Esophagus muscularis mucosa (tissue), 4 donors: ENCODE measurements at regions not wholly inside any gene's neighbourhood (a gene's known extent, or its start where the extent isn't known, plus 50 kb on each side); places are given as distances from the start of the nearest gene placed in this dataset.

ENCODE experiments used
- DNase-seq: peaks from one replicate; pipeline ENCODE4 v3.0.0-alpha.2; 2017; ENCODE audit errors: extremely low spot score
- H3K27ac ChIP-seq, 4 donors: fragments of 200-600 bp; sonication (generic); replicated peaks in 1 of 4; 1 replicate in 3 of 4; 2 replicates in 1 of 4; pipeline ENCODE4 v1.5.1; 2016 to 2019; ENCODE audit warnings: mild to moderate bottlenecking in 1 of 4
- H3K27me3 ChIP-seq, 4 donors: fragments of 200-600 bp; sonication (generic); one replicate each; pipeline versions ENCODE4 v1.5.1 to v1.6.0; 2016 to 2019
- H3K36me3 ChIP-seq, 4 donors: fragments of 200-600 bp; sonication (generic); one replicate each; pipeline ENCODE4 v1.5.1; 2016 to 2019
- H3K4me1 ChIP-seq, 4 donors: fragments of 200-600 bp; sonication (generic); one replicate each; pipeline ENCODE4 v1.5.1; 2016 to 2019
- H3K4me3 ChIP-seq, 4 donors: fragments of 200-600 bp; sonication (generic); 1 replicate in 2 of 4; 2 replicates in 2 of 4; pipeline ENCODE4 v1.5.1; 2016 to 2019; ENCODE audit warnings: mild to moderate bottlenecking in 4 of 4, moderate library complexity in 1 of 4
- H3K9me3 ChIP-seq, 4 donors: fragments of 200-600 bp; sonication (generic); 1 replicate in 3 of 4; 2 replicates in 1 of 4; pipeline ENCODE4 v1.5.1; 2016 to 2019
- CTCF ChIP-seq, 3 experiments: fragments of 200-600 bp in 2 of 3; fragments of 450-650 bp in 1 of 3; sonication (generic) in 2 of 3; IDR thresholded peaks; one replicate each; pipeline ENCODE4 v1.5.1; 2017 to 2019; ENCODE audit warnings: antibody characterized with exemption in 3 of 3, mild to moderate bottlenecking in 2 of 3, moderate library complexity in 1 of 3
- EP300 ChIP-seq: sonication (generic); formaldehyde crosslinking; IDR thresholded peaks from one replicate; pipeline ENCODE4 v1.6.1; 2017; ENCODE audit warnings: antibody characterized with exemption
- POLR2A ChIP-seq: fragments of 450-650 bp; IDR thresholded peaks from one replicate; pipeline ENCODE4 v1.6.1; 2017; ENCODE audit warnings: antibody characterized with exemption, moderate library complexity, mild to moderate bottlenecking, low read depth
- POLR2AphosphoS5 ChIP-seq, 2 donors: sonication (generic); formaldehyde crosslinking; IDR thresholded peaks; one replicate each; pipeline ENCODE4 v1.6.1; 2017; ENCODE audit warnings: antibody characterized with exemption in 2 of 2
- WGBS: methylation state at CpG from one replicate; pipeline ENCODE4 v1.1.5; 2018; 5-methylcytosine and 5-hydroxymethylcytosine counted together
- intact Hi-C: fragments of 100-400 bp; cut with DNase I; formaldehyde crosslinking; loops from one replicate; pipeline ENCODE4 v1.15.1; 2023

DNA sequence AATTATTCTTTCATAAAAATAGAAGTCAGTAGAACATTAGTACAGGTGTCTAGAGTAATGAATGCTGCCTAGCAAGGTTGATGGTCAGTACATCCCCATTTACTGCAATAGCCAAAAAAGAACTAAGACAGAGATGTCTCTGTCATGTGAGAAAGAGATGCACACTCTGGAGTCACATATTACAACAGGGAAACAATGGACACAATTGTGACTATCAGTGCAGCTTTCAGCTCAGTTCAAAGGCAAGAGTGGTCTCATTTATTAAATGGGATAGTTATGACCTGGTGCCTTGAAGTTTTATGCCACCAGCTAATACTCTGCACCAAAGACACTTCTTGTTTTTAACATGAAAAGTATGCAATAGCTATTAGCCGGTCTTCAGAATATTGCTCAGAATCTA, 194.9 kb upstream of the CHAC2 start:
- 100% methylated on average over 1 of the region's 1 CpG for WGBS
- DNase-seq = no peak
- H3K27ac ChIP-seq = no peak overlapping the region
- H3K4me3 ChIP-seq = no peak overlapping the region
- H3K9me3 ChIP-seq = no peaks in the 10 kb centered on the region
- TF ChIP-seq EP300 = no peak
- H3K27me3 ChIP-seq = no peaks in the 10 kb centered on the region
- peaks cover 0 to 7% (median 0%) of the 10 kb centered on the region in 4 donors for H3K4me1 ChIP-seq
- intact Hi-C loops = no loop called here
- H3K36me3 ChIP-seq = no peaks in the 10 kb centered on the region

DNA sequence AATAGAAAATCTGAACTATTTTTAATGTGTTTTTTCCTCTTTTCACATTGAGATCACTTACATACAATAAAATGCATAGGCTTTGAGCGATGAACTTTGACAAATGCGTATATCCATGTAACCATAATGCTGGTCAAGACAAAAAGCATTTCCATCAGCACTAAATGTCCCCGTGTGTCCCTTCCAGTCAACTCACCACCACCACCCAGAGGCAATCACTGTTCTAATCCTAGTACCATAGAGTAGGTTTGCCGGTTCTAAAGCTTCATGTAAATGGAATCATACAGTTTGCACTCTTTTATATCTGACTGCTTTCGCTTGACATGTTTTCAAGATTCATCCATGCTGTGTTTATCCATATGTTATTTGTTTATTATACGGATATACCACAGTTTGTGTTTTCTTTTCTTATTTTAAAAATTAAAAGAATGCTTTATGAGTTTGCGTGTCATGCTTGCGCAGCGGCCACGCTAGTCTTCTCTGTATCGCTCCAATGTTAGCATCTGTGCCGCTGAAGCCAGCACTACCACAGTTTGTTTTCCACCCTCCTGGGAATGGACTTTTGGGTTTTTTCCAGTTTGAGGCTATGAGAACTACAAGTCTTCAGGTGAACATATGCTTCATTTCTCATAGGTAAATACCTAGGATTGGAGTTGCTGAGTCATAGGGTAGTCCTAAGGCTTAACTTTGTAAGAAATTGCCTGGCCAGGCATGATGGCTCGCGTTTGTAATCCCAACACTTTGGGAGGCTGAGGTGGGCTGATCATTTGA, 197.5 kb upstream of the CHAC2 start:
- intact Hi-C loops = no loop called here
- WGBS = 94% methylated on average over 14 of the region's 14 CpGs
- no peaks in the 10 kb centered on the region for H3K9me3 ChIP-seq

GRCh38 chr2:53568469-53568868, 199.1 kb upstream of the CHAC2 start:
- 65% methylated on average over 4 of the region's 4 CpGs for WGBS
- intact Hi-C loops = no loop called here
- Histone ChIP-seq H3K9me3 (no peaks in the 10 kb centered on the region), H3K27ac (no peak overlapping the region), H3K27me3 (no peaks in the 10 kb centered on the region), H3K4me1 (peaks cover 0 to 7% (median 0%) of the 10 kb centered on the region in 4 donors), H3K4me3 (no peak overlapping the region), H3K36me3 (no peaks in the 10 kb centered on the region)
- no peak for TF ChIP-seq EP300
- TF ChIP-seq POLR2AphosphoS5 (IDR thresholded peaks at IDR 0.05) = no peak
- no peak for TF ChIP-seq POLR2A
- TF ChIP-seq CTCF (IDR thresholded peaks at IDR 0.05) = no peak
- no peak for DNase-seq

More for the DNA sequence above, 197.5 kb upstream of the CHAC2 start:
- no peaks in the 10 kb centered on the region for H3K36me3 ChIP-seq
- no peak overlapping the region for H3K4me3 ChIP-seq
- TF ChIP-seq EP300 (no peak), POLR2AphosphoS5 (IDR thresholded peaks at IDR 0.05) (no peak), CTCF (IDR thresholded peaks at IDR 0.05) (no peak), POLR2A (no peak)
- DNase-seq = no peak
- H3K27me3 ChIP-seq = no peaks in the 10 kb centered on the region
- no peak overlapping the region for H3K27ac ChIP-seq
- peaks cover 0 to 7% (median 0%) of the 10 kb centered on the region in 4 donors for H3K4me1 ChIP-seq

- intact Hi-C loops = no loop called here
- TF ChIP-seq CTCF (IDR thresholded peaks at IDR 0.05) = no peak
- no peak for TF ChIP-seq EP300
- no peak for TF ChIP-seq POLR2AphosphoS5 (IDR thresholded peaks at IDR 0.05)
- no peak for TF ChIP-seq POLR2A
- no peak for DNase-seq
- Histone ChIP-seq H3K27ac (no peak overlapping the region), H3K4me1 (peaks cover 0 to 7% (median 0%) of the 10 kb centered on the region in 4 donors), H3K9me3 (no peaks in the 10 kb centered on the region), H3K4me3 (no peak overlapping the region), H3K27me3 (no peaks in the 10 kb centered on the region), H3K36me3 (no peaks in the 10 kb centered on the region)
Observed at GRCh38 chr2:53567073-53567472, 200.5 kb upstream of the CHAC2 start.

DNA sequence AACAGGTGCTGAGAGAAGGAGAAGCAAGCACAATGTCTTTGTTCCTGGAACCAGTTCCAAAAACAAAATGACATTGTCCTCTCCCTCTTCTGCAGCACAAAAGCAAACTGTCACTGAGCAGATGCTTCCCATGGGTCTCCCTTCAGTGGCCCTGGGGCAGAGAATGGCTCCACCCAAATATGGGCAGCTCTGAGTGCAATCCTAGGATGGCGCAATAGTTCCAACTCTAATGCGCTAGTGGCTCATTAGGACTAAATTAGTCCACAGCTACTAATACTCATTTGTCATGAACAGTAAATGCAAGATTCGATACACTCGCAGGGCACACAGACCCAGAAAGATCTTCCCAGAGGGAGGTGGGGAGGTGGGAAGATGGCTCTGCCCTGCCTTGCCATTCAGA, 205.2 kb upstream of the CHAC2 start:
- Histone ChIP-seq H3K4me1 (no peaks in the 10 kb centered on the region), H3K9me3 (peaks cover 0 to 3% (median under 1%) of the 10 kb centered on the region in 4 donors), H3K4me3 (no peak overlapping the region), H3K27me3 (no peaks in the 10 kb centered on the region), H3K27ac (no peak overlapping the region), H3K36me3 (no peaks in the 10 kb centered on the region)
- intact Hi-C loops = no loop called here
- no peak for DNase-seq
- TF ChIP-seq EP300 = no peak
- no peak for TF ChIP-seq POLR2A
- no peak for TF ChIP-seq CTCF (IDR thresholded peaks at IDR 0.05)
- no peak for TF ChIP-seq POLR2AphosphoS5 (IDR thresholded peaks at IDR 0.05)
- WGBS = 98% methylated on average over 4 of the region's 4 CpGs
